ENCODE measurements at regions not wholly inside any gene's neighbourhood (a gene's known extent, or its start where the extent isn't known, plus 50 kb on each side); places are given as distances from the start of the nearest gene placed in this dataset.
"Not testable (repeated sequence)": the region's sequence is repeated elsewhere in the genome, so short reads cannot be mapped to it uniquely, and the experiment has no call there.

DNA sequence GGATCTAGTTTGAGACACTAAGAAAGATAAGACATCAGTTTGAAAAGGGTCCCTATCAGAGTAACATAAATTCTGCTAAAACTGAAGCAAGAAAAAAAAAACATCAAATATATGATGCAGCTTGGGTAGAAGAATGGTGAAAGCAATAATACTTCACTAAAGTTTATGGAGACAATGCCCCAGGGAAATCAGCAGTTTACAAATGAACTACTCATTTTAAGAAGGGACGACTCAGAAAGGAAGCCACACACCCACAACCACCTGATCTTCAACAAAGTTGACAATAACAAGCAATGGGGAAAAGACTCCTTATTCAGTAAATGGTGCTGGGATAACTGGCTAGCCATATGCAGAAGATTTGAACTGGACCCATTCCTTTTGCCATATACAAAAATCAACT lies 143.5 kb downstream of the TPBG start:
- no peak for DNase-seq (ENCODE audit: low read depth)

DNA sequence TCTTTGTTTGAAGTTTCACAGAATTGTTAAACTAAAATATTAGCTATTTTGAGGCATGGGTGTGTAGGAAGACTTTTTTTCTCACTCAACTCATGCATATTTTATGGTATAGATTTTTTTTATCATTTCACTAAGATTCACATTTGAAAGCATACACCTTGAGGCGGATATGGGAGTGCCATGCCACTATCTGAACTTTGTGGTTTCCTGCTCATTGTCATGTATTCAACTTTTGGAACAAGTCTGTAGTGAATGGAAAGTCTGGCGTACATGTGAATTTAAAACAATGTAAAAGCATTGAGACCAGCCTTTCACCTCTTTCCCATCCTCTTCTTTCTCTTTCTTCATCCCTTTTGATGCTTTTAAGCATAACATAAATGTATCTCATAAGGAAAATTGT lies 147.9 kb downstream of the TPBG start:
- DNase-seq (ENCODE audit: low read depth), result no peak

DNA sequence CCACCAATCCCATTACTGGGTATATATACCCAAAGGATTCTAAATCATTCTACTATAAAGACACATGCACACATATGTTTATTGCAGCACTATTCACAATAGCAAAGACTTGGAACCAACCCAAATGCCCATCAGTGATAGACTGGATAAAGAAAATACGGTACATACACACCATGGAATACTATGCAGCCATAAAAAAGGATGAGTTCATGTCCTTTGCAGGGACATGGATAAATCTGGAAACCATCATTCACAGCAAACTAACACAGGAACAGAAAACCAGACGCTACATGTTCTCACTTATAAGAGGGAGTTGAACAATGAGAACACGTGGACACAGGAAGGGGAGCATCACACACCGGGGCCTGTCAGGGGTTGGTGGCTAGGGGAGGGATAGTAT lies 154.3 kb downstream of the TPBG start:
- not testable (repeated sequence) for DNase-seq (ENCODE audit: low read depth)

DNA sequence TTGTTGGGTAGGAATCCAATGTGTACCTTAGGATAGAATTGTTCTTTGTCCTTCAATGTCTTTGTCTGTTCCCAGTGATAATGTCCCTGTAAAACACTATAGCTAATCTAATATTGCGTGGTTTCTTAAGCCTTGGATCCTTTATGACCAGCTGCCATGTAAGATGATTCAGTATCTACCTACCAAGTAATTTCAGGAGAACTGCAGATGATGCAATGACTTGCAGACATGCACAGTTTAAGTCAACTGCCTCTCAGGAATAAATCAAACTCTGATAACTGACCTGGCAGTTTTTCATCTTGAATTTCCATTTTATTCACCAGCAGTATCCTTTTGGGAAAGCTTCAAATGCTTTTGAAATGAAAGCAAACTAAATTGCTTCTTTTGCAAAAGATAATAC lies 157.8 kb downstream of the TPBG start:
- DNase-seq (ENCODE audit: low read depth), result no peak

DNA sequence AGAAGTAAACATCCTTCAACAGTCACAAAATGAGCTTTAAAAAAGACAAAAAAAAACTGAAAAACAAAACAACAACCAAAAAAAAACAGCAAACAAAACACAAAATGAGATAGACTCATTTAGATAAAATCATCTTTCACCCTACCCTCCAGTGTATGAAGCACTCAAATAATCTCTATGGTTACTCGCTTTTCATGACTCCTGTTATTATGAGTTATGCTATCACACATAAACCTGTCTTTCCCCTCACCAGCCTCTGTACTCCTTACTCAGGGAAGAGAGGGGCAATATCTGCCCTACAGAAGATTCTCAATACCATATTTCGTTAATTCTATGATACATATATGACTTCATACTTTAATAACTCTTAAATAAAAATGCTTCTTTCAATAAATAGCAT lies 158.2 kb downstream of the TPBG start:
- no peak for DNase-seq (ENCODE audit: low read depth)

DNA sequence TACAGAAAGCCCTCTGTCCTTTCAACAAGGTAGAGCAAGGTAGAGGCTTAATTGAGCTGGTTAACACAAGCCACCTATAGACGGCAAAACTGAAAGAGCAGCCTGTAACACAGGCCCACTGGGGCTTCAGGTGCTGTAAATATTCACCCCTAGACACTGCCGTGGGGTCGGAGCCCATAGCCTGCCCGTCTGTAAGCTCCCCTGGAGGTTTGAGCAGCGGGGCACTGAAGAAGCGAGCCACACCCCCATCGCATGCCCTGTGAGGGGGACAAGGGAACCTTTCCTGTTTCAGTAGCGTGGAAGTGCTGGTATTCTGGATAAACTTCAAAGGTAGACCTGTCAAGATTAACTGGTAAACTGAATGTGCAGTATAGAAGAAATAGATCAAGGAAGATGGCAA lies 160.4 kb downstream of the TPBG start:
- no peak for DNase-seq (ENCODE audit: low read depth)

DNA sequence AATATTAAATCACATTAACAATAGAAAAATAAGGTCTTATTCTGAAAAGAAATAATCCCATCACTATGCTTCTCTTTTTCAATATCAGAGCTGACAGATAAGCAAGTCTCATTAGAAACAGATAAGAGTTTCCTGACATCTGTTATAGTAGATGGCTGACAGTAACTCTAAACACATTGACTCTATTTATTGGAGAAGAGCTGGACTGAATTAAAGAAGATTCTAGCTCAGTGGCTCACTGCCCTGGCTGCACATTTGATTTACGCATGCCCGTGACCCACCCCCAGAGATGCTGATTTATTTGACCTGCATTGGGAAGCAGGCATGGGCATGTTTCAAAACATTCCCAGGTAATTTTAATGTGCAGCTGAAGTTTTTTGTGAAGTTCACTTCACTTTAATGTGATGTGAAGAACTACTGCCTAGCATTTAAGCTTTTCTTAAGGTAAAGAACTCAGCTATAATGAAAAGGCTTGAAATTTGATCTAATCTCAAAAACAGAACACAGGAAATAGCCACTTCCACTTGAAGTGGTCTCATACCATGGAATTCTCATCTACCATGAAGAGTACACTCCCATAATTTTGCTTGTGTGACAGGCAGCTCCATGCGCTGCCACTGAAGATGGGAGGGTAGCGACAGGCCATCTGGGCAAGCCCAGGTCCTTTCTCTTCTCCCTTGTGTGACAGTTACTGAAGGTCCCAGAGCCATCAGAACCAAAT lies 162.3 kb downstream of the TPBG start:
- DNase-seq (ENCODE audit: low read depth), result no peak

DNA sequence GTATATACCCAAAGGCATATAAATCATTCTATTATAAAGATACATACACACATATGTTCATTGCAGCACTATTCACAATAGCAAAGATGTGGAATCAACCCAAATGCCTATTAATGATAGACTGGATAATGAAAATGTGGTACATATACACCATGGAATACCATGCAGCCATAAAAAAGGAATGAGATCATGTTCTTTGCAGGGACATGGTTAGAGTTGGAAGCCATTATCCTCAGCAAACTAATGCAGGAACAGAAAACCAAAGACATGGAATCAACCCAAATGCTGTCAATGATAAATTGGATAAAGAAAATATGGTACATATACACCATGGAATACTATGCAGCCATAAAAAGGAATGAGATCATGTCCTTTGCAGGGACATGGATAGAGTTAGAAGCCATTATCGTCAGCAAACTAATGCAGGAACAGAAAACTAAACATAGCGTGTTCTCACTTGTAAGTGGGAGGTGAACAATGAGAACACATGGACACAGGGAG lies 166.4 kb downstream of the TPBG start:
- DNase-seq (ENCODE audit: low read depth), result not testable (repeated sequence)

DNA sequence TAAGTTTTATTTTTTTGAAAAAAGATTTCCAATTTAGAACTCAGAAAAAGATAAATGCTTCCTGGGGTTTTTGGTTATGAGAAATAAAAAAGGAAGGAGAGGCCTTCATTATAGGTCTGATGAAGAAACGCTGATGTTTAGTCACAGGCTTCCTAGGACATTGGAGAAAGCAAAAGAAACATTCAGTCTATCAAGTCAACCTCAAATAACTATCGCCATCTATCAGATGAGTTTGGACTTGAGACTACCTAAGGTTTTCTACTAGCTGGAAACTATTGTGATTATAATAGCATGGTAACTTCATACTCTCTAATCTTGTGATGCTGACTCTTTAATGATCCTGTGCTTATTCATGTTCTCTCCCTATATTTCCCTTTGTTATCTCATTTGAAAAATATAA lies 171.3 kb downstream of the TPBG start:
- DNase-seq (ENCODE audit: low read depth), result no peak

DNA sequence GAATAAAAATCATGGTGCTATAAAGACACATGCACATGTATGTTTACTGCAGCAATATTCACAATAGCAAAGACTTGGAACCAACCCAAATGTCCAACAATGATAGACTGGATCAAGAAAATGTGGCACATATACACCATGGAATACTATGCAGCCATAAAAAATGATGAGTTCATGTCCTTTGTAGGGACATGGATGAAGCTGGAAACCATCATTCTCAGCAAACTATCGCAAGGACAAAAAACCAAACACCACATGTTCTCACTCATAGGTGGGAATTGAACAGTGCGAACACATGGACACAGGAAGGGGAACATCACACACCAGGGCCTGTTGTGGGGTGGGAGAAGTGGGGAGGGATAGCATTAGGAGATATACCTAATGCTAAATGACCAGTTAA lies 185.9 kb downstream of the TPBG start:
- DNase-seq (ENCODE audit: low read depth), result not testable (repeated sequence)

DNA sequence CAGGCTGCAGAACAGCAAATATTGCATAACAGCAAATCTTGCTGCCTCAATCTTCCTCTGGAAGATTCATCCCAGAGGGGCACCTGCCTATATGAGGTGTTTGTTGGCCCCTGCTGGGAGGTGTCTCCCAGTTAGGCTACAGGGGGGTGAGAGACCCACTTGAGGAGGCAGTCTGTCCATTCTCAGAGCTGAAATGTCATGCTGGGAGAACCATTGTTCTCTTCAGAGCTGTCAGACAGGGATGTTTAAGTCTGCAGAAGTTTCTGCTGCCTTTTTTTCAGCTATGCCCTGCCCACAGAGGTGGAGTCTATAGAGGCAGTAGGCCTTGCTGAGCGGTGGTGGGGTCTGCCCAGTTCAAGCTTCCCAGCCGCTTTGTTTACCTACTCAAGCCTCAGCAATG lies 187.7 kb downstream of the TPBG start:
- not testable (repeated sequence) for DNase-seq (ENCODE audit: low read depth)

DNA sequence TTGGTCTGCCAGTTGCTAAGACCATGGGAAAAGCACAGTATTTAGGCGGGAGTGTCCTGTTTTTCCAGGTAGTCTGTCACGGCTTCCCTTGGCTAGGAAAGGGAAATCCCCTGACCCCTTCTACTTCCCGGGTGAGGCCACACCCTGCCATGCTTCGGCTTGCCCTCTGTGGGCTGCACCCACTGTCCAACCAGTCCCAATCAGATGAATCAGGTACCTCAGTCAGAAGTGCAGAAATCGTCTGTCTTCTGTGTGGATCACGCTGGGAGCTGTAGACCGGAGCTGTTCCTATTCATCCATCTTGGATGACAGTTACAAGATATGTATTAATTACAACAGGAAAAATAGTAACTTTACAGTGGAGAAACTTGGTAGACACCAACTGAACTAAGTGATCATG lies 188.2 kb downstream of the TPBG start:
- no peak for DNase-seq (ENCODE audit: low read depth)

DNA sequence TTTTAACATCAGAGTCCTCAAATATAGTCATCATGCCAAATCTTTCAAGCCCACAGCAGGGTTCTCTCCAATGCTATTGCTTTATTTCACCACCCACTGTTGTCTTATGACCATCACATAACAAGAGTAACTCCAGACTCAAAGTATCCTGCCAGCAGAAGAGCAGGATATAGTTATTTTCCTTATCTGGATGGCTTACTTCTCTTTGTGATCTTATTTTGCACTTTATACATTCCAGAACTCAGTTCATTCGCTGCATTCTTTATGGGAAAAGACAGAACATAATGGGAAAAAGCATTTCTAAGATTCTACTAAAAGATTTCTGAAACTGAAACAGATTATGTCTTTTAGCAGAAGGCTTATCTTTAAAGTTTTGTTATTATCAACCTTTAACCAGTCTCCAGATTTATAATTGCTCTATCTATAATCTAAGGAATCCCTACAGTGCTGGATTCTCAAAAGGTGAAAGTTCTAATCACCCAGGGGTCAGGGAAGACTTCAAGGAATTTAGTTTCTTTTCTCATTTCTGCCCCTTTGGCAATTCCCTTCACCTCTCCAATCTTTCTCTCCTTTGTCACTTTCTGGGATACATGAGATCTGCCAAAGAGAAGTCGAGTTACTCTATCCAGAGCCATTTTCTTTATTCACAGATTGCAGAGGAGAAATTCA lies 190.4 kb downstream of the TPBG start:
- no peak for DNase-seq (ENCODE audit: low read depth)

DNA sequence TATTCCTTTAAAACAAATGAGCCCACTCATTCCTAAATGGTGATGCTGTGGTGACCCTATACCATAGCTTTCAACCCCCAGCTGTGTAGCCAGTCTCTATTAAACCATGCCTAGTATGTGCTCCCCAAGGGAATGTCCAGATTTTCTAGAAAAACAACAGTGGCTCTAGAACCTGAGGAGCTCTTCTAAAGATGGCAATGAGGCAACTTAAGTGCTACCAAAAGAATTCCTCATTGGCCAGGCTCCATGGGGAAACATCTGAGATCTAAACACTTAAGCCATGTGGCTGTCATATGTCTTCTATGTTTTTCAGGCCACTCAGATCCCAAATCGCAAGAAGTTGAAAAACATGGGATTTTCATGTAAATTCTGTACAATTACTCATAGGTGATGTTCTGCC lies 191.0 kb downstream of the TPBG start:
- no peak for DNase-seq (ENCODE audit: low read depth)

DNA sequence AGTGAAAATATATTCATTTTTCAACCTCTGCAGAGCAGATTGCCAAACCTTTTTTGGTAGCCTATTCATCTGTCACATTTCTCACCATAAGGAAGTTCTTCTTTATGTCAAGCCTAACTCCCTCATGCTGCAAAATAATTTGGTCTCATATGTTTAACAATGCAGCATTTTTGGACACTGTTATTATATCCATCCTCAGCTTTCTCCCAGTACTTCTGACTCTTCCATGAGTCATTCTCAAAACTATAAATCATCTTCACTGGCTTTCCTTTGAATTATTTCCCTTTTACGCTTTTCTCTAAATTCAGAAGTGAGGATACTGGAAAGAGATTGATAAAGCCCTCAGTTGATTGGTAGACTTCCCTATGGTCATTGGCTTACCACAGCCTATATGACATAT lies 192.2 kb downstream of the TPBG start:
- peak; percentile 3 for DNase-seq (ENCODE audit: low read depth)

DNA sequence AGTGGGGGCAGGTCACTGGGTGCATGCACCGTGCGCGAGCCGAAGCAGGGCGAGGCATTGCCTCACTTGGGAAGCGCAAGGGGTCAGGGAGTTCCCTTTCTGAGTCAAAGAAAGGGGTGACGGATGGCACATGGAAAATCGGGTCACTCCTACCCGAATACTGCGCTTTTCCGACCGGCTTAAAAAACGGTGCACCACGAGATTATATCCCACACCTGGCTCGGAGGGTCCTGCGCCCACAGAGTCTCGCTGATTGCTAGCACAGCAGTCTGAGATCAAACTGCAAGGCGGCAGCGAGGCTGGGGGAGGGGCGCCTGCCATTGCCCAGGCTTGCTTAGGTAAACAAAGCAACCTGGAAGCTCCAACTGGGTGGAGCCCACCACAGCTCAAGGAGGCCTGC lies 194.9 kb downstream of the TPBG start:
- not testable (repeated sequence) for DNase-seq (ENCODE audit: low read depth)

DNA sequence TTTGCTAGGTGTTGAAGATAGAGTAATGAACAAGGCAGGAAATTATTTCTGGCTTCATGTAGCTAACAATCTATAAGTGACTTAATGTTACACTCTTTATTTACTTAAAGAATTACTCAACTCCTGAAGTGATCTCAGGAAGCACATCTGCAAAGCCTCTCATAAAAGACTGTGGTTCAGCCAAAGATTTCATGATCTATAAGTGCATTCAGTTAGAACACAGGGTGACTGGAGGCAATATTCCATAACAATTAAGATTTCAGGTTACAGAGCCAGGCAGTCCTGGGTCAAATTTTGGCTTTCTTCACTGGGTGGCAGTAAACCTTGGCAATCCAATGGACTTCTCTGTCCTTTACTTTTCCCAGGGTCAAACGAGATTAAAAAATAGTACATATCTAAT lies 204.0 kb downstream of the TPBG start:
- DNase-seq (ENCODE audit: low read depth), result no peak

DNA sequence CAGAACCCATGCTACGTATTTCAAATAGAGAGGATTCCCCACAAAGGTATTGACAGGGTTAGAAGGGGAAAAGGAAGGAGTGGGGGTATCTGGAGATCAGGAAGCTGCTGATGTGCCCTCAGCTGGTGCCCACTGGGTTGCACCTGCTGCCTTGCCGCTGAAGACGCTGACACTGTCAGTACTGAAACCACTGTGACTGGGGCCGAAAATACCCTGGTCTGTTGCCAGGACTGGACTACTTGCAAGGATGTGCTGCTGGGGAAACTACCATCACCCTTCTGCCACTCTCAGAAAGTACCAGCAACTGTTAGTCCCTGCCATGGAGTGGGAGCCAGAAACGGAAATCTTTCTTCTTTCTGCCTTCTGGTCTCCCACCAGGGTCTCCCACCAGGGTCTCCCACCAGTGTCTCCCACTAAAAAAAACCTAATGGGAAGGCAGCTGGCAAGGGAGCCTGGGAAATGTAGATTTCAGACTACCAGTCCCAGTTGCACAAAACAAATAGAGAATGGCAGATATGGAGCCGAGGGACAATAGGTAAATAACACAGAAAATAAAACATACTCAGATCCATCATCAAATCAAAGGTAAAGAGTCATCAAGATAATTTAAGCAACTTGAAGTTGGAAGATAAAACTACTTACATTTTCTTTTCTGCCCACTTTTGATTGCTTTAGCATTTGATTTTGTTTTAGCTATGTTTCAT lies 204.8 kb downstream of the TPBG start:
- no peak for DNase-seq (ENCODE audit: low read depth)

DNA sequence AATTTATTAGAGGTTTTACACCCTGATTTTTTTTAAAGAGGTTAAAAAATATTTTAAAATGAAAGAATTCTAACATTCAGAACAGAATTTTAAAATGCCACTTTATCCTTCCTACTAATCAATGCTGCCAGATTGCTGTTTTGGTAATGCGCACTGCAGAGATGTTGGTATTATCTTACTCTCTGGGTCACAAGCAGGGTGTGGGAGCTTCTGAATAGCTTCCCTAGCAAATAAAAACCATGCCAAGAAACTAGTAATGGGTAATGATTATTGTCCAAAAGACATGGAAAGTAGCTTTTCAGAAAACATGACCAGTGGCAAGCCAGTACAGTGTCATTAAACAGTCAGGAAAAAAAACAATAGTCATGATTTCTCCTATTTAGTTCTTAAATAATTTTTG lies 205.4 kb downstream of the TPBG start:
- DNase-seq (ENCODE audit: low read depth), result no peak

DNA sequence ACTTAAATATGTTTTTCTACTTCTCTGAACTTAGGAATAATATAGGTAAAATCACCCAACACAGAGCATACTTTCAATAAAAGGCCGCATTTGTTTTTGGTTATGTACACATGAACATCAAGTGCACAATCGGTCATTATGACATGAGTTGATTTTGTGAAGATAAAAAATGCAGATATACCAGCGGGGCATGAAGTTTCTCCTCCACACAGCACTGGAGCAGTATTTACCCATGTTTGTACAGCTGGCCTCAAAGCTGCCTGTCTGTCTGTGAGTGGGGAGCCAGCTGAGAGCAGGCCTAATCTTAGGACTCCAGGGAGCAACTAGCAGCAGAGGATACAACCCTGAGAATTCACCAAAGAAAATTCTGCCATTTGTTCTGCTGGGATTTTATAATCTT lies 206.5 kb downstream of the TPBG start:
- DNase-seq (ENCODE audit: low read depth), result peak; percentile 31

DNA sequence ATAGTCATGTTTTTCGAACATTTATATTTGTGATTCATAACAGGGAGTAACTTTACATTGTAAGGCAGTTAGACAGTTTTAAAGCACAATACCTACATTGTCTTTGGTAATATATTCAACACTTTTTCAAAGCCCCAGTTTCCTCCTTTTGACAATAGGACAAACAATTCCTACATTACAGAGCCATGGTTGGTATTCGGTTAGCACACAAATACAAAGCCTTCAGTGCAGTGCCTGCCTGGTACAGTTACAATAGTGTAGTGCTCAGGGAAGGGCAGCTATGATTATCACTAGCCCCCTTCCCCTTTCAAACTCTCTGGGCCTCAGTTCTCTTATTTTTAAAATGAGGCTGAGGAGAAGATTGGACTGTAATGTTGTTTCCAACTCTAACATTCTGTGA lies 207.8 kb downstream of the TPBG start:
- DNase-seq (ENCODE audit: low read depth), result no peak

DNA sequence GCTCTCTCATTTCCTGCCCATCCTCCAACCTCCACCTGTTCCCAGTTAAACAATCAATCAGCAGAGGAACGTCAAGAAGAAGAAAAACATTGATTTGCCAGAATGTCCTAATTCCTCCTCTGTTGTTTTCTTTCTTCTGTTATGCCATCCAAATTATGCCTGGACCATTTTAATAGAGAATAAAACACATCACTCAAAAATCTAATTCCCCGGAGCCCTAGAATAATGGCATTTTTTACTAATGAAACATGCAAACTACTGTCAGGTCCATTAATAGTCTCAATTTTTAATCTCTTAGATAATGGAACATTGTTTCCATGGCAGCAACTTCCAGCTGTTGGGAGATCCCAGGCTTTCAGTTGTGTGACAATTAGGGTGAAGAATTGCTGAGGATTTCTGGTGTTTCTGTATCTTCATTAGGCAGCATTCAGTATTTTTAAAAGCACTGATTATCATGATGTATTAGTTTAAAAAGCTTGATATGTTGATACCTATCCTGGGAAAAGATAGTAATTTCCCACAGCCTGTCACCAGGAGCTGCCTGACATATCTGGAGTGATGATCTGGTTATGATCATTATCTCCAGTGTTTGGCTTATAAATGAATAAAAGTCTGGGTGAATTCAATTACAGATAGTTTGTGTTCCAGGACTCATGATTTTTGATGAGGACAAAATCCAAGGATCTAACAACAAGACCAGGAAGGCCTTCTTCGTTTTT lies 209.8 kb downstream of the TPBG start:
- DNase-seq (ENCODE audit: low read depth), result no peak
